Limb (tissue), 2 donors: ENCODE measurements at regions not wholly inside any gene's neighbourhood (a gene's known extent, or its start where the extent isn't known, plus 50 kb on each side); places are given as distances from the start of the nearest gene placed in this dataset.

ENCODE experiments used
- DNase-seq, 2 donors: peaks; one replicate each; pipeline ENCODE4 v3.0.0-alpha.2; 2016; ENCODE audit errors: extremely low spot score in 2 of 2

DNA sequence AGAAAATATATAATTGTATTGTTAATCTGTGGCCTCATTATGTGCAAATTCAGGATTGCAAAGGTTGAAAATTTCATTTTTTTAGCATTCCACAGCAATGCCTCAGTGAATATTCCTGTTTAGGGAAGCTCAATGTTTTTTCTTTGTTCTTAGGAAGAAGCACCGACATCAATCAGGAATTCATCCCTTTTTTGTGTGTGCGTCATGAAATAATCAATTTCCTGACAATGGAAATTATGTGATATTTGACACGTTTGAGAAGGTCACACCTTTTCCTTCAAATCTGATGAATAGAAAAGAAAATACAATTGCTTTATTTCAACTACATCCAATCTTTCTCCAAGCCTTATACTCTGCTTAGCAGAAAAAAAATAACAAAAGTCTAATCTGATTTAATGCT, 662.8 kb upstream of the FTMT start:
- DNase-seq, result no peak

DNA sequence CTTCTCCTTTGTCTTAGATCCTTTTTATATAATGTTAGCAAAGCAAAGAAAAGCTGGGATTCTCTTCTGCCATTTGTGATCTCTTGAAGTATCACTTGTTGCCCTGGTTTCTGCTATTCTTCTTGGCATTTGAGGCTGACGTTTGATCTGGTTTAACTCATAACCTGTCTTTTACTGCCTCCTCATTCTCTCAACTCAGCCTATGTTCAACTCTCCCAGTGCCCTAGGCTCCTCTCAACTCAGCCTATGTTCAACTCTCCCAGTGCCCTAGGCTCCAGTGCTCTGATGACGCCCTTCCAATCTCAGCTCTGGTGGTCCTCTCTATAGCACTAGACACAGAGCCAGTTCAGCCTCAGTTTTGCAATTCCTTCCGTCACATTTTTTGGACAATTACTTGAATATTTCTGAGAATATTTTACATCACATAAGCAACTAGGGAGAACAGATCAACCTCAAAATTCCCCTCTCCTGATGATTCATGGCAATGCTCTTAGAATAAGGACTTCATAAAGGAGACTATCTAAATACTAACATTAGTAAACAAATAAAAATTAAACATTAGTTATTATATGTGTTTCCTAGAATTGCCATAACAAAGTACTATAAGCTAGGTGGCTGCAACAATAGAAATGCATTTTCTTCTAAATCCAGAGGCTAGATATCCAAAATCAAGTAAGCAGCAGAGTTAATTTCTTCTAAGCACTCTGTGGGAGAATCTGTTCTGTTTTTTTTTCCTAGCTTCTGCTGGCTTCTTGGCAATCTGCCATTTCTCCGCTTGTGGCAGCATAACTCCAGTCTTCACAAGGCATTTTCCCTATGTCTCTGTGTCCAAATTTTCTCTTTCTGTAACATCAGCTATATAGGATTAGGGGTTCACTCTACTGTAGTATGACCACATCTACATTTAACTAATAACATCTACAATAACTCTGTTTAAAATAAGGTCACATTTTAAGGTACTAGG, 662.1 kb upstream of the FTMT start:
- peak; percentile 34 to 59 for DNase-seq

DNA sequence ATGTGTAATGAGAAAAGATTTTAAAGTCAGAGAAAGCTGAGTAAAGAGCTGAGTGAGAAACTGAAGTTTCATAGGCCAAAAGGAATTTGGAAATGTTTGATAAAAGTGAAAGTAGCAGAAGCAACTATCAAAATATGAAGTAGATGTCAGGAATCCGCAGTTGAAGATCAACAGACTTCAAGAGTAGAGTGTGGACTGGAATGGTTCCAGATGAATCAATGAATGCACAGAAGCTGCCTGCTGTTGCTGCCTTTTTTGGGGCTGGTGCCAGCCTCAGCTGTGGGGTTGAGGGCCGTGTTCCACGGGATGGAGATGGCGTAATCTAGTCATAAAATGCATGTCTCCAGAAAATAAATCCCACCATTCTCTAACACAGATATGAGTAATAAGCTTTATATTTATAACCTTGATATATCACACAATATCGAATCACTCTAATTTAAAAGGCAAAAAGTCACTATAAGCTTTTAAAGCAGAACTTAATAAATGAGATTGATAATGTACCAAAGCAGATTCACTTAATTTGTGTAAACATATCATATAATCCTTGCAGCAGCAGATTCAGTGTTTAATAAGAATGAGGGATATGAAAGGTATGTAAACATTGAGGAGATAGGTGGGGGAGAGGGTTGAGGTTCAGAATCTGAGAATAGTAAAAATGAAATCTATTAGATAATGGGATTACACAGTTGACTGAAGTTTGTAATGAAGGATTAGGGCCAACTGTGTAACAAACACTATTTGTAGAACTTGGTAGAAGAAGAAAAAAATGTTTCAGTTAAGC, 652.3 kb upstream of the FTMT start:
- peak in 1 of 2 donors; percentile 32 for DNase-seq

DNA sequence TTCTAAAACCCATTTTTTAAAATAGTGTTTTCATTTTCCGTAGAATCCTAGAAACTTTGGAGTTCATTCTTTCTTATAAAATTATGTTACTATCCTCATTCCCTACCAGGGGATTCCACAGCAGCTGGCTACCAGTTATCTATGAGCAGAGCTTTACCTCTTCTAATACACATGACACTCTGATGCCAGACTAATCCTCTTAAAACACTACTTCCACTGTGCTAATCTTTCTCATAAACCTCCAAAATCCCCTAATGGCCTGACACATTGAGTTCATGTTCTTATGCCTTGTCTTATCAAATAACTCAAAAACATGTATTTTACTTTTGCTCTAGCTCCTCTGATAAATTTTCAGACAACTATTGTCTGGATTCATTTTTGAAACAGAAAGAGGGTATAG, 633.6 kb upstream of the FTMT start:
- DNase-seq, result no peak

DNA sequence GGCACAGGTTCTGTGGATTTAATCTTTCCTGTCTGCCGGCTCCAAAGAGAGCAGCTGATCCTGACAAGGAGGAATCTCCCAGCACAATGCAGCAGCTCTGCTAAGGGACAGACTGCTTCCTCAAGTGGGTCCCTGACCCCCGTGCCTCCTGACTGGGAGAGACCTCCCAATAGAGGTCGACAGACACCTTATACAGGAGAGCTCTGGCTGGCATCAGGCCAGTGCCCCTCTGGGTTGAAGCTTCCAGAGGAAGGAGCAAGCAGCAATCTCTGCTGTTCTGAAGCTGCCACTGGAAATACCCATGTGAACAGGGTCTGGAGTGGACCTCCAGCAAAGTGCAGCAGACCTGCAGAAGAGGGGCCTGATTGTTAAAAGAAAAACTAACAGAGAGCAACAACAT, 630.2 kb upstream of the FTMT start:
- no peak for DNase-seq

DNA sequence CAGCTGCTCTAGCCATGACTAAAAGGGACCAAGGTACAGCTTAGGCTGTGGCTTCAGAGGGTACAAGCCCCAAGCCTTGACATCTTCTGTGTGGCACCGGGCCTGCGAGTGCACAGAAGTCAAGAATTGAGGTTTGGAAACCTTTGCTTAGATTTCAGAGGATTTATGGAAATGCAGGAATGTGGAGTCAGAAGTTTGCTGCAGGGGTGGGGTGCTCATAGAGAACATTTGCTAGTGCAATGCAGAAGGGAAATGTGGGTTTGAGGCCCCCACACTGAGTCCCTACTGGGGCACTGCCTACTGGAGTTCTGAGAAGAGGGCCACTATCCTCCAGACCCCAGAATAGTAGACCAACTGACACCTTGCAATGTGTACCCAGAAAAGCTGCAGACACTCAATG, 624.9 kb upstream of the FTMT start:
- no peak for DNase-seq

DNA sequence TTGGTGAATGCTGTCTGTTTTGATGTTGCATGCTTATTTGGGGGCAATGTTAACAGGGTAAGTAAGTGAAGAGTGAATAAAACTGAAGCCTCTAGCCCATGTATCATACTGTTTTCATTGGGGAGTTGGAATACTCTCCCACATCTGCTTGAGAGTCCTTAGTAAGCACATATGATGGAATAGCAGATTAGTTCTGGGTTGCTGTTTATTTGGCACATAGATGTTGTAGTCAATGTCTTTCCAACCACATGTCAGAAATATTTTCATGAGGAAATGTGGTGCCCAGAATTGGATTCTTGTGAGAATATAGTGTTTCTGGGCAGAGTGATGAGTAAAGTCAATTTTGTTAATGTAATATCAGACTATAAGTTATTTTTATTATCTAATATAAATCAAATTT, 611.7 kb upstream of the FTMT start:
- DNase-seq, result peak in 1 of 2 donors; percentile 52

DNA sequence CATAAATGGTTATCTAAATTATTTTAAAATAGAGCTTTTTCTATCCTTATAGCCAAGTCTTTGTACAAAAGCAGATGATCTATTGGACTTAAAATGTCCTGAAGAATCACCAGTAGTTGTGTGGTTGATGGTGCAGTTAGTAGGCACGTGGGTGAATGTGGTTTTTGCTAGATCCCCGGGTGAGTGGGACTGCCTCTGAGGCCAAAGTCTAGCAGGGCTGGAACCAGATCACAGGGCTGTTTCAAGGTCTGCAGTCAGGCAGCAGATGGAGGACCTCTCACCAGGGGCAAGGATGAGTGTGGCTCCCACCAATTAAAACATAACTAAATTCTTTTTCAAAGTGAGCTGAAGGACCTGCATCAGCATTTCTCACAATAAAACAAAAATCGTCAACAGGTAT, 604.7 kb upstream of the FTMT start:
- no peak for DNase-seq

DNA sequence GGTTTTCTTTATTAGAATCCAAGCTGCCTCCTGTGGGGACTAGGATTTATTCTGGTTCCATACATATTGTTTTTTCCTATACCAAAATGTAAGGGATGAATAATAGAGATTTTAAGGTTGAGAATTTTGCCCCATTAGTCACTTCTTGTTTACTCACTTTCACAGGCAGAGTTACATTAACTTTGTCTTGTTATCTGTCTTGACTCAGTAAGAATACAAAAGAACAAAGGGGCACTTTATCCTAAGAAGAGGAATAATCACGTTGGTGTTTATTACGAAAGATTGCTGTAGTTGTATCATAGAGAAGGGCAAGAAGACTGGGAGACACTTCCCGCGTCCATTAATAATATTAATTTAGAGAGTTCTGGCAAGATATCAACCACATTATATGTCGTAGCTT, 599.7 kb upstream of the FTMT start:
- no peak for DNase-seq

DNA sequence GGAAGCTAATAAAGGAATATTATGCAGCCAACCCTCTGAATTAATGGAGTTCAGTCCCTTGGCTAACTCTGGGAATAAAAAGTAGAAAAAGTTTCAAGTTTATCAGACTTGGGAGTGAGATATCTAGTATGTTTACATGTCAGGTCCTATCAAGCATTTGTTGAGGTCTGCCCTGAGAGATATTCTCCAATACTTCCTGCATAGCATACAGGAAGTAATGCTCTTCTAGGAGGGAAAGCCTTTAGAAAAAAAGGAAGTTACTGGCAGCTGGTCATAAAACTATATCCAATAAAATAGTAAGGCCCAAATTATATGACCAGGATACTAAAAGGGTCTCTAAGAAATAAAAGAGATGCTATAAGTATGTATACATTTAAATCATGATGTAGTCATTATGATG, 594.1 kb upstream of the FTMT start:
- no peak for DNase-seq

DNA sequence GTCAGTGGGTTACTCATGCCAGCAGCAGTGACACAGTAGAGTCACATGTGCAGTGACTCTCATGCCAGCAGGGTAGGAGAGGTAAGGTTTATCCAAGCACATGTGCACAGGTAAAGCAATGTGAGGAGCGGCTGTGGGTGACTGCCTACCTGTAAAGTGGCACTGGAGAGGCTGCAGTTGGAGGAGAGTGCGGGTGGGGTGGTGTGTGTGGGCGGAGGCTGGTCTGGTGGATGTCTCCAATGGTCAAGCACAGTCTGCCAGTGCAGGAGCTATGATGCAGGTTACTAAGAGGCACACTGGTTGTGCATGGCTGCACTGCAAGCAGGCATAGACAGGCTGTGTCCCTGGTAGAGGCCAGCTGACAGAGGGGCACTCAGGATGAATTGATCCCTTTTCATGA, 588.2 kb upstream of the FTMT start:
- DNase-seq, result no peak

DNA sequence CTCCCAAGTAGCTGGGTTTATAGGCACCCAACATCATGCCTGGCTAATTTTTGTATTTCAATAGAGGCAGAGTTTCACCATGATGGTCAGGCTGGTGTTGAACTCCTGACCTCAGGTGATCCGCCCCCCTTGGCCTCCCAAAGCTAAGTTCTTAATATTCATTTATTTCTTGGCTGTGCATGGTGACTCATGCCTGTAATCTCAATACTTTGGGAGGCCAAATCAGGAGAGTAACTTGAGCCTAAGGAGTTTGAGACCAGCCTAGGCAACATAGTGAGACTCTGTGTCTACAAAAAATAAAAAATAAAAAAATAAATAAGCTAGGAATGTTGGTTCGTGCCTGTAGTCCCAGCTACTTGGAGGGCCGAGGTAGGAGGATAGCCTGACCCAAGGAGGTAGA, 587.1 kb upstream of the FTMT start:
- DNase-seq, result no peak

DNA sequence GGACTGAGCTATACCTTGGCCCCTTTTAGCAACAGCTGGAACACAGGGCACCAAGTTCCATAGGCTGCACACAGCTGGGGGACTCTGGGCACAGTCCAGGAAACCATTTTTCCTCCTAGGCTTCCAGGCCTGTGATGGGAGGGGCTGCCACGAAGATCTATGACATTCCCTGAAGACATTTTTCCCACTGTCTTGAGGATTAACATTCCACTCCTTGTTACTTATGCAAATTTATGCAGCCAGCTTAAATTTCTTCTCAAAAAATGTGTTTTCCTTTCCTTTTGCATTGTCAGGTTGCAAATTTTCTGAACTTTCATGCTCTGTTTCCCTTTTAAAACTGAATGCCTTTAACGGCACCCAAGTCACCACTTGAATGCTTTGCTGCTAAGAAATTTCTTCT, 580.1 kb upstream of the FTMT start:
- DNase-seq, result no peak

DNA sequence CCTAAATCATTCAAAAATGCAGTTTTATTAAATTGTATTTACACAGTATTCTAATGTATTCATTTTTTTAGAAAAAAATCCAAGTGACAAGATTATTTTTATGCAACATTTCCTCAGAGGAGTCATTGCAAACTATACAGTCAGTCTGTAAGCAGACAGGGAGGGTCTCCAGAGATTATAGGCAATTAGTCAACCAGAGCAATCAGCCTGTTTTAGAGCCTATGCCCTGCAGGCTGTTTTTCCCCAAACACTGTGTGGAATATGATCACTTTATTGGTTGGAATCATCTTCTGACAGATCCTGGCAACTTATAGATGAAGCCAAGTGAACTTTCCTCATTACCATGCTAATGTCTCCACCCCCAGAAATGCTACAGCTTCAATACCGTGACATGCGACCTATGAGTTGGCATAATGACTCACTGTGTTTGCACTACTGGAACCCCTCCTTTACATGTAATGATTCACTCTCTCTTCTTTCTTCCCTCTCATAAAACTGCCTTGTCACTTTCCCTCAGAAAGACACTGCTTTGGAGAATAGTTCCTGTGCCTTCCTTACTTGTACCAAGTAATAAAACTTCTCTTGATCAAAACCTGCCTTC, 577.7 kb upstream of the FTMT start:
- DNase-seq, result no peak

DNA sequence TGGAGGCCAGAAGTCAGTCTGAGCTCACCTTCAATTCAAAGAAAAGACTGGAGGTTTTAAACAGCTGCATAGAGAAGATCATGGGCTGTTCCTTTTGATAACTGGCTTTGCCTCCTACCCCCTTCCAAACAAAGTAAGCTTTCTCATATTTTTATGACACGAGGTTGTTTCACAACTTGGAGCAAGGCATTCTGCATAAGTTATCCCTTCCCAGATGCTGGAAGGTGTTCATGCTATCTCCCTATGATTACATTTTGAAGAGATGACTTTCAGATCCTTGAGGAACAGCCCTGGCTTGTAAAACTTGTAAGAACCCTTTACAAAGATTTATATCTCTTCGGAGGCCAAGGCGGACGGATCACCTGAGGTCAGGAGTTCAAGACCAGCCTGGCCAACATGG, 571.9 kb upstream of the FTMT start:
- no peak for DNase-seq

DNA sequence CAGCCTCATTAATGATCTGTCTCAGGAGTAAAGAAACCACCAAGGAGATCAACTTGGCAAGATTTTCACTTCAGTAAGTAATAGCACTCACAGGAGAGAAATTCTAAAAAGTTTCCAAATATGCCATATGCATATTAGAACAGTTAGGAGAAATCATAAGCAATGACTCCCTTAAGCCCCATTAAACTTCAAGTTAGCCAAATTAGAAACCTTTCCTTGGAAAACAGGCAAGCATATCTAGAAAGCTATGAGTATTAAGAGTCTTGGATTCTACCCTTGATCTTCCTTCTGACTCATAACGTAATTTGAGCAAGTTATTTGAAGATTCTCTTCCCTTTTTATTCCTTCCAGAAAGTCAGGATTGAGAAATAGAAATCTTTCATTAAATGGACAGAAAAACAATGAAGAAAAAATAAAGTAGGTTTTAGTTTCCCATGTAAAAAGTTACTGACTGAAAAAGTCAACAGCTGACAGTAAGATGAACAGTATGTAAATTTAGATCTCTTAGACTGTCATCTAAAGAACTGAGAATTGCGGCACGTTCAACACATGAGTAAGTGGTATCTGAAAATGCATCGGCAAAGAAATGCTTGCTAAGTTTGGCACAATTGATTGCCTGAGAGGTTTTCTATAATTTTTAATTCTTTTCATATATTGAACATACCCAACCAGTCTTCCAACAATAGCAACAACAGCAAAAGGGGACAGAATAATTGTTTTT, 565.7 kb upstream of the FTMT start:
- DNase-seq, result peak in 1 of 2 donors; percentile 42

DNA sequence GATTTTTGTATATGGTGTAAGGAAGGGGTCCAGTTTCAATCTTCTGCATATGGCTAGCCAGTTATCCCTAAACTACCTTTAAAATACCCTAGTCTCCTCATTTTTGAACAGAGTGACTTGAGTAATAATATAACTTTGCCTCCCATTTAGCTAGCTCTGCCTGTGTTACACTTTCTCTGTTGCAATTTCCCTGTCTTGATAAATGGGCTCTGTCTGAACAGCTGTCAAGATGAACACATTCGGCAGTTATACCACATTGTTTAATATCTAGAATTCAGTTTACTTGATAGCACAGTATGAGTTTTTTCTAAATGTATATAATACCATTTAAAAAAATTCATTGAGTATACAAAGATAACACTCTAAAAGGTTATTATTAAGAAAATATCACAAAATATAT, 562.9 kb upstream of the FTMT start:
- no peak for DNase-seq

DNA sequence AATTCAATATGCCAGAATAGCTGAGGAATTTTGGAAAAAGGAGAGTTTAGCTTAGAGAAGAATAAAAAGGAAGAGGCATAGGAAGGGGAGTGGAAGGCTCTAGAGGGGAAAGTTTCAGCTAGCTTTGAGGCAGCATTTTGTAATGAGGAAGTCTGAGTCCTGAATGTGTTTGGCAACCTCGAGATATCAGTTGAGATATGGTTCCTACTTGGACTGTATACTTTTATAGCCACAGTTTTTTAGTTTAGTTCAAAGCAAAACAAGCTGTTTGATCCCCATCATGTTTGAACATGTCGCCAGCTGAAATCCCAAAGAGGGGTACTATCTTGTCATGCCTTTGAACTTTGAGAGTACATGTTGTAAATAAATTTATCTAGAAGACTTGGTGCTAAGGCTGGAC, 559.0 kb upstream of the FTMT start:
- DNase-seq, result no peak

DNA sequence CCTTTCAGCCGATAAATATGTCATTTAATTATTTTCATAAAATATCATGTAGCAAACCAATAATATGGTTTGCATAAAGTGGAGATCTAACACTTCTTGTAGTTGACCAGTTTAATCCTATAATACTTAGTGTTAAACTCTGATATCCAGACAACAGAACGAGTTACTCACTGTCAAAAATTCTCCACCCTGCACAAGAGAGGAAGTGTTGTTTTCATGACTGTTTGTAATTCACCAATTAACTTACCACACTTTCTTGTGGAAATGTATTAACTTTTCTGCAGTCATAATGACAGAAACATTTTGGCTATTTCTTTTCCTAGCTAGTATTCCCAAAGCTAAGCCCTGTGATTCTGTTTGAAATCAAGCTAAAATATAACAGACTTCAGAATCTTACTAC, 555.3 kb upstream of the FTMT start:
- no peak for DNase-seq

DNA sequence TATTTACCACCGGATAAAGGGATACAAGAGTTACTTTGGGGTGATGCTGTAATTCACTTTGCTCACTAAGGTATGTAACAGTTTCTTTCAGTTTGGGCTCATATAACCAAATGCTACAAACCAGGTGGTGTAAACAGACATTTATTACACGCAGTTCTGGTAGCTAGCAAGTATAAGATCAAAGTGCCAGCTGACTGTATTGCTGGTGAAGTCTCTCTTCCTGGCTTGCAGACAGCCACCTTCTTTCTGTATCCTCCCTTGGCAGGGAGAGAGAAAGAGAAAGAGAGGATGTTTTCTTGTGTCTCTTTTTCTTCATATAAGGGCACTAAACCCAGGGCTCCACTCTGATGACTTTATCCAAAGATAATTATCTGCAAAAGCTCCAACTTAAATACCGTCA, 552.5 kb upstream of the FTMT start:
- no peak for DNase-seq

DNA sequence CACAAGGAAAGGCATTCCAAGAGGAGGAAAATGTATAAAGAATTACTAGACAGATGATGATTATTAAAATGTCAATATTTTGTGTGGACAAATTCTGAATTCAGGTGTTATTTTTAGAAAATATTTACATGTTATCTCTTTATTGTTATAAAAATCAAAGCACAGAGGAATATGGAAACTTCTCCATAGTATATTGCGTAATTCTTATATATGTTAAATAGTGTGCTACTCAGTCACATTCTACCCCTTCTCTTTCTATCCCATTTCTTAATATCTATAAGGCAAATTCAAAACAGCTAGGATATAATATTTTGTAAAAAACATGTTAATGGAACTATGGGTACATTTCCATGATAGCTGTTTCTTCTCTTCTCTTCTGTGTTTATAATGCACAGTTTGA, 546.8 kb upstream of the FTMT start:
- DNase-seq, result no peak

DNA sequence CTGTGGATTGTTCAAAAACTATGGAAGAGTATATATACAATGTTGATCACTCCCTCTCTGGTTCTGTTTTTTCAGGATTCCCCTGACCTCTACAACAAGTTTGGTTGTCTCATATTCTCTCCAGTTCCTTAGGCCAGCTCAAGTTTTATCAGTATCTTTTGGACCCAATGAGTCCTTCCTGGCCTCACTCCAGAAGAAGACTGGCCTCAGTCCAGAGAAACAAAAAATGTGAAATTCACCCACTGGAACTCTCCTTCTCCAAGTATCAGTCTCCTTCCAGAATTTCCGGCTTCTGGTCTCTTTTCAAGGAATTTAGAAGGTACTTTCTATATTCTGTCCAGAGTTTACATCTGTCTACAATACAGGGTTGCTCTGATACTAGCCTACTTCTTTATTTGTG, 537.8 kb upstream of the FTMT start:
- no peak for DNase-seq
